Fibroblast of the conjunctiva (primary cell): ENCODE measurements at regions not wholly inside any gene's neighbourhood (a gene's known extent, or its start where the extent isn't known, plus 50 kb on each side); places are given as distances from the start of the nearest gene placed in this dataset.

Experiments used
- DNase-seq: peaks from one replicate; pipeline ENCODE4 v3.0.0-alpha.2; 2010; ENCODE audit warnings: low read depth

- DNase-seq = no peak
Observed at GRCh38 chr4:20451986-20452385, 200.3 kb downstream of the SLIT2 start.

DNA sequence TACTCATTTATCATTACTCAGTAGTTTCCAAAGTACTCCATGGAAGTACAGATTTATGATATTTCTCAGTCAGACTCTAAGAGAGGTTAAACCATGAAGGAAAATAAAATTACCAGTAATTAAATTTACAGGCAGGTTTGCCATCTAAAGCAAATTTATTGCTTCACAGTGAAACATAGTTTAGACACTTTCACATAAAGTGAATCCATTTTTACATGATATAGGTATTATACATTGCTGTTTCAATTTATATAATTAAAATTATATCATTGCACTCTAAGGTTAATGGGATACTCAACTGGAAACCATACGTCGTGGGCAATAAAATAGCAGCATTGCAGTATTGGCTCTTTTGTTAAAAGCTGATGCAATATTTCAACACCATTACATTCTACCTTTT, 202.8 kb downstream of the SLIT2 start:
- no peak for DNase-seq

GRCh38 chr4:20456407-20456806, 204.7 kb downstream of the SLIT2 start:
- DNase-seq = no peak

GRCh38 chr4:20462426-20463175, 210.9 kb downstream of the SLIT2 start:
- no peak for DNase-seq

GRCh38 chr4:20463176-20463430, 211.4 kb downstream of the SLIT2 start:
- no peak for DNase-seq

DNA sequence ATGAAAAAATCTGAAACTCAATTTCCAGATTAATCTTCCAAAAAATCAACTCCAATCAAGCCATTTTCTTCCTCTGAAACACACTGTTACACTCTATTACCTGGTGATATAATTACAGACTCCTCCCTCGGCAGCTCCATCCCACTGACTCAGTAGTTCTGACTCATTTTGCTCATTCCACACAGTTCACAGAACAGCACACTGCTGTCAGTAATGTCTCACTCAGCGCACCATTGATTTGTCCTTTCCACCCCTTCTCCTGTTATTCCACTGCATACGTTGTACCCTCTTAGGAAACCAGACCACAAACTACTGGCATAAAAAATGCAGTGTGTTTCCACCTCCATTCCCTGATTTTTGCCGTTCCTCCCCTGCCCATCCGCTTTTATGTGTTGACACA, 212.7 kb downstream of the SLIT2 start:
- DNase-seq = no peak

GRCh38 chr4:20474119-20474518, 222.4 kb downstream of the SLIT2 start:
- no peak for DNase-seq

DNA sequence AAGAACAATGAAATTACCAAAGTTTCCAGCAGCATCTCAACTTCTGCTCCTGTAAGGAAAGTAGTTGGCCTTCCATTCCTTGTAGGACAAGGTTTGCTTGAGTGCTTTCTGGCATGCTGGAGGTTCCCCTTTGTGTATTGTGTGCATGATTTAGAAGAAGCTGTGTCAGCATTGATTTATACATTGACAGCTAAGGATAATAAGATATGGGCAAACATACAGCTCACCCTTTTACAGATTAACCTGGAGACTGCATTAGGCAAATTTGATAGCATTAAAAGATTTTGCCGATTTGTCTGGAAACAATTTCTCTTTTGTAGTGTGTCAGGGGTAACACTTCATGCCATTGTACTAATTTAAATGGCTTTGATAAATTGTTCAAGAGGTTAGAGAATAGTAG, 221.8 kb upstream of the PACRGL start:
- no peak for DNase-seq

- DNase-seq = no peak
Observed at GRCh38 chr4:20480165-20480947, 219.9 kb upstream of the PACRGL start.

- DNase-seq = no peak
Observed at GRCh38 chr4:20483416-20483815, 216.8 kb upstream of the PACRGL start.

- no peak for DNase-seq
Observed at GRCh38 chr4:20486433-20486832, 213.8 kb upstream of the PACRGL start.

DNA sequence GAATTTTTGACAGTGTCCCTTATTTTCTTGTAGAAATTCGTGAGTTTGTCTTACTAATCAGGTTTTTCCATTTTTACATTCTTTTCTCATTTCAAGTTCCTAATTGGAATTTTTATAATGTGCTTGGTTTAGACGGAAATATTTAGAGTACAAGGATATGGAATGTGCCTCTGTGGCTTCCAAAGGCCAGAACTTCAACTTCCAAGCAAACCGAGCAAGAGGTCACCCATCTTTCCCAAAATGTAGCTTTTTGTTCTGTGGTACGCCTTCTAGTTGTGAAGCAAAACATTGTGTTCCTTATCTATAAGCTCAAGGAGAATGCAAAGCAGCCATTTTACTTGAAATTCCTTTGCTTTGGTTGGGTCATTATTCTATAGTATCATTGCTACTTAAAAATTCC, 212.8 kb upstream of the PACRGL start:
- no peak for DNase-seq

- no peak for DNase-seq
Observed at GRCh38 chr4:20487852-20488251, 212.4 kb upstream of the PACRGL start.

- no peak for DNase-seq
Observed at GRCh38 chr4:20490734-20491133, 209.5 kb upstream of the PACRGL start.

- peak; percentile 21 for DNase-seq
Observed at GRCh38 chr4:20493761-20494353, 206.4 kb upstream of the PACRGL start.

- DNase-seq = no peak
Observed at GRCh38 chr4:20496068-20496467, 204.2 kb upstream of the PACRGL start.

GRCh38 chr4:20504146-20504545, 196.1 kb upstream of the PACRGL start:
- DNase-seq = no peak

DNA sequence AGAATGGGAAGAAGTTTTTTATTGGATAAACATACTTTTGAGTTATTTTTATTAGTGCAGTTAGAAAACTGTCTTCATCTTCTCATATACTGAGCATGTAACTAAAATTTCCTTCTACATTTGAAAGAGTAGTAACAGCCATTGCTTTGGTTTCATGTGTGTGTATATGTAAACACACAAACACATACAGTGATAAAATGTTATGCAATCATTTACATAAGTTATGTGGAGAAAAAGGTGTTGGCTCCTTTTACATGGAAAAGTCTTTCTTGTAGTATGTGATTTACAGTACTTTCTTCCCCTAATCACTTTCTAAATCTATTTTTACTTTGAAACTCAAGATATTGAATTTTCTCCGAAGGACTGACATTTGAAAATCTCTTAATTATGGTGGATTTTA, 194.3 kb upstream of the PACRGL start:
- DNase-seq = no peak

GRCh38 chr4:20506827-20507226, 193.4 kb upstream of the PACRGL start:
- peak; percentile 85 for DNase-seq

DNA sequence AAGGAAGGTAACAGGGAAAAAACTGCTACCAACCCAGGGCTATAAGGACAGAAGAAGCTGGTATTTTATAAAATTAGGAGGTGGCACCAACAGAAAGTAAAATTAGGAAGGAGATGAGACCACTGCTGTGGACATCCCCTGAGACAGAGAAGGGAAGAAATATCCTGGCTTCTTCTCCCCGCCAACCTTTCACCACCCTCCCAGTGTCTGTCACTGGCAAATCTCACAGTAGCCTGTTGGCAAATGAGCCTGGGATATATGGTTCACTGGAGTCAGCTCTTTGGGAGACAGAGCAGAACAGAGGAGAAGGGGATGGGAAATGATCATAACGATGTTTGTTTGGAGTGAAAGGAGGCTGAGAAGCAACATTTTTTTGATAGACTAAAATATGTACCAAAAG, 190.9 kb upstream of the PACRGL start:
- DNase-seq = no peak

GRCh38 chr4:20512033-20512792, 188.0 kb upstream of the PACRGL start:
- no peak for DNase-seq

DNA sequence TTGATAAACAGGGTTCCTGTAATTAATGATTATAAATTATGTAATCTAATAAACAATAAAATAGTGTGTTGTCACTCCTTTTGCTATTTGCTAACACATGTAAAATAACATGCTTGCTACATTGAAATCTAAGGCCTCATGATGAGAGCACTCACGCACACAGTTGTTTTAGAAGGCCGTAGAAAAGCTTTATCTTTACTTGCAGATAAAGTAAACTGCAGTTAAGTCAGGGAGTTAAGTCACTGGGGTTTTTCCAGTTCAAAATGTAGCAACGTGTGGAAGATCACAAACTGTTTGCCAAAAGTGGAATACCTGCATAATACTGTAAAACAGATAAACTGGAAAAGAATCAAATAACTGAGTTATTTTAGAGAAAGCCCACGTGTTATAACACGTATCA, 187.3 kb upstream of the PACRGL start:
- DNase-seq = no peak

DNA sequence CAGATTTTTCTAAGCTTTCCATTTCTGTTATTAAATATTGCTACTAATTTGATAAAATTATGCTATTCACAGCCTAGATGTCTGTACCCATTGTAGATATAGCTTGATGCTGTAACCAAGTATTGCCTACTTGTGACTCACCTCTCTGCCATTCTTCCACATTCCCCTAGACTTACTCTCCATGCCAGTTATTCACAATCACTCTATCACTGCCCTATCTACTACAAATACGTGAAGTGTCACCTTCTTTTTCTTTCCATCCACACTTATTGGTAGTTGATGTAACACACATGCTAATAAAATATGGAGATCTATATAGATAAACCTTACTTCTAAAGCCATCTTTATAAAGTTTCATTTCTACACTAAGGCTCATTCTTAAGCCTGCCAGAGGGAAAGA, 179.4 kb upstream of the PACRGL start:
- peak; percentile 13 for DNase-seq
